ENCODE measurements at regions not wholly inside any gene's neighbourhood (a gene's known extent, or its start where the extent isn't known, plus 50 kb on each side); places are given as distances from the start of the nearest gene placed in this dataset.

- ATAC-seq (ENCODE audit: insufficient number of reproducible peaks, low FRiP score, low read depth) = no peak
- Histone ChIP-seq H3K36me3 (no peaks in the 10 kb centered on the region), H3K27me3 (replicated peaks; ENCODE audit: insufficient read depth) (no peaks in the 10 kb centered on the region), H3K4me1 (ENCODE audit: control insufficient read depth in 1 of 2, low read depth in 2 of 2) (no peaks in the 10 kb centered on the region), H3K9me3 (no peaks in the 10 kb centered on the region), H3K4me3 (no peak overlapping the region), H3K27ac (no peak overlapping the region)
- no peak for TF ChIP-seq CTCF (IDR thresholded peaks at IDR 0.05)
- DNase-seq (ENCODE audit: low spot score) = no peak
These were observed 224.0 kb upstream of the FERD3L start for GRCh38 chr7:19369182-19369581.

GRCh38 chr7:19368491-19368925 lies 223.3 kb upstream of the FERD3L start:
- no peaks in the 10 kb centered on the region for H3K36me3 ChIP-seq
- H3K9me3 ChIP-seq = no peaks in the 10 kb centered on the region
- no peaks in the 10 kb centered on the region for H3K27me3 ChIP-seq (replicated peaks; ENCODE audit: insufficient read depth)
- no peak overlapping the region for H3K4me3 ChIP-seq
- H3K27ac ChIP-seq = no peak overlapping the region
- DNase-seq (ENCODE audit: low spot score) (no peak), ATAC-seq (ENCODE audit: insufficient number of reproducible peaks, low FRiP score, low read depth) (no peak)
- H3K4me1 ChIP-seq (ENCODE audit: control insufficient read depth in 1 of 2, low read depth in 2 of 2) = no peaks in the 10 kb centered on the region
- no peak for TF ChIP-seq CTCF (IDR thresholded peaks at IDR 0.05)

GRCh38 chr7:19364950-19365349 lies 219.7 kb upstream of the FERD3L start:
- no peak for ATAC-seq (ENCODE audit: insufficient number of reproducible peaks, low FRiP score, low read depth)
- no peak for TF ChIP-seq CTCF (IDR thresholded peaks at IDR 0.05)

GRCh38 chr7:19362099-19362498 lies 216.9 kb upstream of the FERD3L start:
- Histone ChIP-seq H3K27ac (no peak overlapping the region), H3K4me1 (ENCODE audit: control insufficient read depth in 1 of 2, low read depth in 2 of 2) (no peaks in the 10 kb centered on the region), H3K36me3 (no peaks in the 10 kb centered on the region), H3K4me3 (no peak overlapping the region), H3K27me3 (replicated peaks; ENCODE audit: insufficient read depth) (no peaks in the 10 kb centered on the region), H3K9me3 (no peaks in the 10 kb centered on the region)
- ATAC-seq (ENCODE audit: insufficient number of reproducible peaks, low FRiP score, low read depth) = no peak
- no peak for DNase-seq (ENCODE audit: low spot score)
- no peak for TF ChIP-seq CTCF (IDR thresholded peaks at IDR 0.05)

More at GRCh38 chr7:19364950-19365349, 219.7 kb upstream of the FERD3L start:
- H3K4me3 ChIP-seq = no peak overlapping the region
- no peaks in the 10 kb centered on the region for H3K4me1 ChIP-seq (ENCODE audit: control insufficient read depth in 1 of 2, low read depth in 2 of 2)
- H3K27me3 ChIP-seq (replicated peaks; ENCODE audit: insufficient read depth) = no peaks in the 10 kb centered on the region
- DNase-seq (ENCODE audit: low spot score) = no peak
- H3K36me3 ChIP-seq = no peaks in the 10 kb centered on the region
- H3K27ac ChIP-seq = no peak overlapping the region
- H3K9me3 ChIP-seq = no peaks in the 10 kb centered on the region

GRCh38 chr7:19353180-19353579 lies 208.0 kb upstream of the FERD3L start:
- no peak for DNase-seq (ENCODE audit: low spot score)
- H3K36me3 ChIP-seq = no peaks in the 10 kb centered on the region
- H3K27me3 ChIP-seq (replicated peaks; ENCODE audit: insufficient read depth) = no peaks in the 10 kb centered on the region
- H3K4me3 ChIP-seq = no peak overlapping the region
- TF ChIP-seq CTCF (IDR thresholded peaks at IDR 0.05) = no peak
- H3K4me1 ChIP-seq (ENCODE audit: control insufficient read depth in 1 of 2, low read depth in 2 of 2) = no peaks in the 10 kb centered on the region
- H3K9me3 ChIP-seq = no peaks in the 10 kb centered on the region
- no peak for ATAC-seq (ENCODE audit: insufficient number of reproducible peaks, low FRiP score, low read depth)
- H3K27ac ChIP-seq = no peak overlapping the region

Measured in thoracic aorta (tissue), 2 donors.